ENCODE measurements at regions not wholly inside any gene's neighbourhood (a gene's known extent, or its start where the extent isn't known, plus 50 kb on each side); places are given as distances from the start of the nearest gene placed in this dataset.

- no peak for DNase-seq (ENCODE audit: low read depth, low spot score)
Observed at GRCh38 chr3:124439603-124440002, 290.6 kb upstream of the UMPS start.

- no peak for DNase-seq (ENCODE audit: low read depth, low spot score)
Observed at GRCh38 chr3:124441766-124442165, 288.5 kb upstream of the UMPS start.

GRCh38 chr3:124442463-124442862 is 287.8 kb upstream of the UMPS start:
- no peak for DNase-seq (ENCODE audit: low read depth, low spot score)

- no peak for DNase-seq (ENCODE audit: low read depth, low spot score)
Observed at GRCh38 chr3:124443446-124443845, 286.8 kb upstream of the UMPS start.

- no peak for DNase-seq (ENCODE audit: low read depth, low spot score)
Observed at GRCh38 chr3:124444075-124444474, 286.2 kb upstream of the UMPS start.

- no peak for DNase-seq (ENCODE audit: low read depth, low spot score)
Observed at GRCh38 chr3:124444896-124445295, 285.4 kb upstream of the UMPS start.

- no peak for DNase-seq (ENCODE audit: low read depth, low spot score)
Observed at GRCh38 chr3:124447845-124448244, 282.4 kb upstream of the UMPS start.

- DNase-seq (ENCODE audit: low read depth, low spot score), result no peak
Observed at GRCh38 chr3:124448954-124449353, 281.3 kb upstream of the UMPS start.

- DNase-seq (ENCODE audit: low read depth, low spot score), result no peak
Observed at GRCh38 chr3:124450366-124450765, 279.9 kb upstream of the UMPS start.

GRCh38 chr3:124451630-124452317 is 278.5 kb upstream of the UMPS start:
- DNase-seq (ENCODE audit: low read depth, low spot score), result no peak

GRCh38 chr3:124453189-124453588 is 277.1 kb upstream of the UMPS start:
- DNase-seq (ENCODE audit: low read depth, low spot score), result no peak

GRCh38 chr3:124455891-124456290 is 274.4 kb upstream of the UMPS start:
- no peak for DNase-seq (ENCODE audit: low read depth, low spot score)

- DNase-seq (ENCODE audit: low read depth, low spot score), result no peak
Observed at GRCh38 chr3:124456506-124456905, 273.7 kb upstream of the UMPS start.

GRCh38 chr3:124459678-124460077 is 270.6 kb upstream of the UMPS start:
- DNase-seq (ENCODE audit: low read depth, low spot score), result no peak

GRCh38 chr3:124461126-124461525 is 269.1 kb upstream of the UMPS start:
- DNase-seq (ENCODE audit: low read depth, low spot score), result no peak

- DNase-seq (ENCODE audit: low read depth, low spot score), result no peak
Observed at GRCh38 chr3:124461838-124462632, 268.2 kb upstream of the UMPS start.

- DNase-seq (ENCODE audit: low read depth, low spot score), result no peak
Observed at GRCh38 chr3:124463234-124463633, 267.0 kb upstream of the UMPS start.

- no peak for DNase-seq (ENCODE audit: low read depth, low spot score)
Observed at GRCh38 chr3:124467980-124468902, 262.0 kb upstream of the UMPS start.

GRCh38 chr3:124469555-124469954 is 260.7 kb upstream of the UMPS start:
- no peak for DNase-seq (ENCODE audit: low read depth, low spot score)

- no peak for DNase-seq (ENCODE audit: low read depth, low spot score)
Observed at GRCh38 chr3:124478830-124479229, 251.4 kb upstream of the UMPS start.

- no peak for DNase-seq (ENCODE audit: low read depth, low spot score)
Observed at GRCh38 chr3:124483915-124484470, 246.3 kb upstream of the UMPS start.

GRCh38 chr3:124486324-124486723 is 243.9 kb upstream of the UMPS start:
- DNase-seq (ENCODE audit: low read depth, low spot score), result no peak
